ENCODE measurements at regions not wholly inside any gene's neighbourhood (a gene's known extent, or its start where the extent isn't known, plus 50 kb on each side); places are given as distances from the start of the nearest gene placed in this dataset.
"Not testable (repeated sequence)": the region's sequence is repeated elsewhere in the genome, so short reads cannot be mapped to it uniquely, and the experiment has no call there.

DNA sequence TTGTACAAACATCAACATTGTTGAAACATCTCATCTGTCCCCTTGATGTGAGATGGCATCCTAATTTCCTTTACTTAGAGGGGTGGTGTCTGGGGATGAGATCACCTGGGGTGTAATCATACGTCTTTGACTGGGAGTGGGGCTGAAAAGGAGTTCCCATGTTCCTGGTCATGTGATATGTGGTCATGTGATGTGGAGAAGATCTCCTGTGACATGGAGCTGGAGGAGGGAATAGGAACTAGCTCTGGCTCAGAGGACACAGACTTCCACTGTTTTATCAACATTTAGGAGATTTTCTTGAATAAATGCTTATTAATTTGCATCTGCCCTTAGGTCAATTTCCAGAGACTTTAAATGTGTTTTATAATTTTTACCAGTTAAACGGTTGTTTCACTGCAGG is 868.6 kb upstream of the TPTE start:
- TF ChIP-seq, protein P1, sequence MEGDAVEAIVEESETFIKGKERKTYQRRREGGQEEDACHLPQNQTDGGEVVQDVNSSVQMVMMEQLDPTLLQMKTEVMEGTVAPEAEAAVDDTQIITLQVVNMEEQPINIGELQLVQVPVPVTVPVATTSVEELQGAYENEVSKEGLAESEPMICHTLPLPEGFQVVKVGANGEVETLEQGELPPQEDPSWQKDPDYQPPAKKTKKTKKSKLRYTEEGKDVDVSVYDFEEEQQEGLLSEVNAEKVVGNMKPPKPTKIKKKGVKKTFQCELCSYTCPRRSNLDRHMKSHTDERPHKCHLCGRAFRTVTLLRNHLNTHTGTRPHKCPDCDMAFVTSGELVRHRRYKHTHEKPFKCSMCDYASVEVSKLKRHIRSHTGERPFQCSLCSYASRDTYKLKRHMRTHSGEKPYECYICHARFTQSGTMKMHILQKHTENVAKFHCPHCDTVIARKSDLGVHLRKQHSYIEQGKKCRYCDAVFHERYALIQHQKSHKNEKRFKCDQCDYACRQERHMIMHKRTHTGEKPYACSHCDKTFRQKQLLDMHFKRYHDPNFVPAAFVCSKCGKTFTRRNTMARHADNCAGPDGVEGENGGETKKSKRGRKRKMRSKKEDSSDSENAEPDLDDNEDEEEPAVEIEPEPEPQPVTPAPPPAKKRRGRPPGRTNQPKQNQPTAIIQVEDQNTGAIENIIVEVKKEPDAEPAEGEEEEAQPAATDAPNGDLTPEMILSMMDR (IDR thresholded peaks at IDR 0.05) = not testable (repeated sequence)
- not testable (repeated sequence) for TF ChIP-seq ZFX (IDR thresholded peaks at IDR 0.05; ENCODE audit: borderline replicate concordance)
